ENCODE measurements at regions not wholly inside any gene's neighbourhood (a gene's known extent, or its start where the extent isn't known, plus 50 kb on each side); places are given as distances from the start of the nearest gene placed in this dataset.

DNA sequence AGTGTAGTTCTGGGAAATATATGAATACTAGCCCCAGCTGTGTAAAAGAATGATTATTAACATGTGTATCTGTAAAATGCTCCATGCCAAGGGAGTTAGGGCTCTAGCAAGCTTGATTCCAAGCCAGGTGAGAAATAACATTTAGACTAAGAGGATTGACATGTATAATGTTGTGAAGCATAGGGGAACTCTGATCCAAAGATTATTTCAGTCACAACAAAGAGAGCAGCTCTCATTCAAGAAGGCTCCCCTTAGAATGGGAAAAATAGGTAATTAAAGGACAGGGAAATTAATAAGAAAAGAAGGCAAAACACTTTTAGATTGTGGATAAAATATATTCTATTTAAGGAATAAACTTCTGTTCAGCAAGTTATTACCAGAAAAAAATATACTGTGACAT lies 347.3 kb upstream of the CDH7 start:
- H3K4me3 ChIP-seq (ENCODE audit: low read length): no peak overlapping the region
- H3K27ac ChIP-seq (ENCODE audit: low read depth, low read length): no peak overlapping the region
- H3K9me2 ChIP-seq (replicated peaks; ENCODE audit: control insufficient read depth, low read length): no peaks in the 10 kb centered on the region
- no peaks in the 10 kb centered on the region for H3K79me2 ChIP-seq (ENCODE audit: control insufficient read depth, low read length)
- H3K4me1 ChIP-seq (ENCODE audit: control insufficient read depth, low read length): no peaks in the 10 kb centered on the region
- H4K20me1 ChIP-seq (ENCODE audit: control insufficient read depth, insufficient read depth, low read depth, low read length): no peaks in the 10 kb centered on the region
- no peaks in the 10 kb centered on the region for H3F3A ChIP-seq (ENCODE audit: control insufficient read depth, insufficient read depth)
- no peaks in the 10 kb centered on the region for H3K36me3 ChIP-seq (ENCODE audit: control insufficient read depth, low read length)
- H3K9me3 ChIP-seq (ENCODE audit: control insufficient read depth, insufficient read depth, low read length): no peaks in the 10 kb centered on the region
- no peaks in the 10 kb centered on the region for H3K27me3 ChIP-seq (ENCODE audit: control insufficient read depth, low read length)
- no peak overlapping the region for H3K4me2 ChIP-seq (ENCODE audit: low read length)
- TF ChIP-seq EZH2phosphoT487 (IDR thresholded peaks at IDR 0.05; ENCODE audit: borderline replicate concordance, low read length): no peak
- TF ChIP-seq CTCF (IDR thresholded peaks at IDR 0.05; ENCODE audit: low read depth, low read length, poor library complexity, severe bottlenecking): no peak

DNA sequence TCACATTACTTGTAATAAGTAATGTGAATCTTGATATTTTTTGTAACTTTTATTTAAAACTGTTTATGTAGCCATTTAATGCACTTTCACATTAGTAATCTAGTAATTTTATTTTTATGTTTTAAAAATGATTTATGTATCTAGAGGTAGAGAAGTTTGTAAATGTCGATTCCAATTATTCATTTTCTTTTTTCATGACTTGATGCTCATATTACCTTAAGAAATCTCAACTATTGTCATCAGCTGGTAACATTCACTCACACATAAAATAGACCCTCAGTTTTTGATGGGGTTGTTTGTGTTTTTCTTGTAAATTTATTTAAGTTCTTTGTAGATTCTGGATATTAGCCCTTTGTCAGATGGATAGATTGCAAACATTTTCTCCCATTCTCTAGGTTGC lies 351.7 kb upstream of the CDH7 start:
- Histone ChIP-seq H4K20me1 (ENCODE audit: control insufficient read depth, insufficient read depth, low read depth, low read length) (no peaks in the 10 kb centered on the region), H3F3A (ENCODE audit: control insufficient read depth, insufficient read depth) (no peaks in the 10 kb centered on the region), H3K36me3 (ENCODE audit: control insufficient read depth, low read length) (no peaks in the 10 kb centered on the region), H3K4me3 (ENCODE audit: low read length) (no peak overlapping the region), H3K79me2 (ENCODE audit: control insufficient read depth, low read length) (no peaks in the 10 kb centered on the region), H3K9me2 (replicated peaks; ENCODE audit: control insufficient read depth, low read length) (no peaks in the 10 kb centered on the region), H3K9me3 (ENCODE audit: control insufficient read depth, insufficient read depth, low read length) (no peaks in the 10 kb centered on the region), H3K4me2 (ENCODE audit: low read length) (no peak overlapping the region), H3K27me3 (ENCODE audit: control insufficient read depth, low read length) (no peaks in the 10 kb centered on the region), H3K4me1 (ENCODE audit: control insufficient read depth, low read length) (no peaks in the 10 kb centered on the region), H3K27ac (ENCODE audit: low read depth, low read length) (no peak overlapping the region)
- TF ChIP-seq EZH2phosphoT487 (IDR thresholded peaks at IDR 0.05; ENCODE audit: borderline replicate concordance, low read length): no peak

- no peak overlapping the region for H3K4me2 ChIP-seq (ENCODE audit: low read length)
- H3K27me3 ChIP-seq (ENCODE audit: control insufficient read depth, low read length): no peaks in the 10 kb centered on the region
- H3K27ac ChIP-seq (ENCODE audit: low read depth, low read length): no peak overlapping the region
- H4K20me1 ChIP-seq (ENCODE audit: control insufficient read depth, insufficient read depth, low read depth, low read length): no peaks in the 10 kb centered on the region
- H3K4me3 ChIP-seq (ENCODE audit: low read length): no peak overlapping the region
- H3K79me2 ChIP-seq (ENCODE audit: control insufficient read depth, low read length): no peaks in the 10 kb centered on the region
- TF ChIP-seq CTCF (IDR thresholded peaks at IDR 0.05; ENCODE audit: low read depth, low read length, poor library complexity, severe bottlenecking) (no peak), EZH2phosphoT487 (IDR thresholded peaks at IDR 0.05; ENCODE audit: borderline replicate concordance, low read length) (no peak)
- no peaks in the 10 kb centered on the region for H3F3A ChIP-seq (ENCODE audit: control insufficient read depth, insufficient read depth)
- H3K4me1 ChIP-seq (ENCODE audit: control insufficient read depth, low read length): no peaks in the 10 kb centered on the region
- no peaks in the 10 kb centered on the region for H3K9me2 ChIP-seq (replicated peaks; ENCODE audit: control insufficient read depth, low read length)
- no peaks in the 10 kb centered on the region for H3K36me3 ChIP-seq (ENCODE audit: control insufficient read depth, low read length)
- H3K9me3 ChIP-seq (ENCODE audit: control insufficient read depth, insufficient read depth, low read length): no peaks in the 10 kb centered on the region
Measured at GRCh38 chr18:65398347-65399075, 352.3 kb upstream of the CDH7 start.

- no peaks in the 10 kb centered on the region for H3K79me2 ChIP-seq (ENCODE audit: control insufficient read depth, low read length)
- H4K20me1 ChIP-seq (ENCODE audit: control insufficient read depth, insufficient read depth, low read depth, low read length): no peaks in the 10 kb centered on the region
- no peak overlapping the region for H3K4me3 ChIP-seq (ENCODE audit: low read length)
- H3K9me2 ChIP-seq (replicated peaks; ENCODE audit: control insufficient read depth, low read length): no peaks in the 10 kb centered on the region
- no peak overlapping the region for H3K27ac ChIP-seq (ENCODE audit: low read depth, low read length)
- H3F3A ChIP-seq (ENCODE audit: control insufficient read depth, insufficient read depth): no peaks in the 10 kb centered on the region
- H3K9me3 ChIP-seq (ENCODE audit: control insufficient read depth, insufficient read depth, low read length): no peaks in the 10 kb centered on the region
- TF ChIP-seq EZH2phosphoT487 (IDR thresholded peaks at IDR 0.05; ENCODE audit: borderline replicate concordance, low read length) (no peak), CTCF (IDR thresholded peaks at IDR 0.05; ENCODE audit: low read depth, low read length, poor library complexity, severe bottlenecking) (no peak)
- H3K4me2 ChIP-seq (ENCODE audit: low read length): no peak overlapping the region
- H3K27me3 ChIP-seq (ENCODE audit: control insufficient read depth, low read length): no peaks in the 10 kb centered on the region
- H3K36me3 ChIP-seq (ENCODE audit: control insufficient read depth, low read length): no peaks in the 10 kb centered on the region
- no peaks in the 10 kb centered on the region for H3K4me1 ChIP-seq (ENCODE audit: control insufficient read depth, low read length)
Measured at GRCh38 chr18:65380986-65381385, 369.8 kb upstream of the CDH7 start.
